Panc1 (cell line): ENCODE measurements at regions not wholly inside any gene's neighbourhood (a gene's known extent, or its start where the extent isn't known, plus 50 kb on each side); places are given as distances from the start of the nearest gene placed in this dataset.

Experiments
- ATAC-seq: fragments of 200-7000 bp; cut with Tn5 transposase; 2 replicates; pipeline ENCODE4 v1.9.1; 2020; ENCODE audit warnings: mild to moderate bottlenecking, moderate library complexity
- BruUV-seq: library from RNA; stranded (reverse); fragments of 400-500 nt; replicated peaks from 2 replicates; lab custom pipeline; 2021; lab: Mats Ljungman, UMichigan
- CTCF ChIA-PET: fragments of 300-600 bp; sonication (Branson Sonifier 250); formaldehyde crosslinking; loops from one replicate; lab custom pipeline; 2022; ENCODE audit warnings: antibody characterized with exemption; lab: Charles Lee
- POLR2A ChIA-PET: fragments of 300-600 bp; sonication (Branson Sonifier 250); formaldehyde crosslinking; loops from one replicate; lab custom pipeline; 2022; ENCODE audit warnings: antibody characterized with exemption; lab: Charles Lee
- DNase-seq: peaks from one replicate; pipeline ENCODE4 v3.0.0-alpha.2; 2010; ENCODE audit warnings: low read depth, low spot score
- H3K27ac ChIP-seq: 2 replicates; pipeline ENCODE4 v1.5.1; 2011; ENCODE audit warnings: mild to moderate bottlenecking, low read length, inconsistent platforms
- H3K27me3 ChIP-seq: fragments of 200-500 bp; sonication (Bioruptor generic); 2 replicates; pipeline ENCODE4 v1.6.0; 2014; ENCODE audit warnings: low read length, inconsistent platforms; ENCODE audit not compliant: control insufficient read depth, insufficient read depth
- H3K36me3 ChIP-seq: fragments of 200-500 bp; sonication (Bioruptor generic); 2 replicates; pipeline ENCODE4 v1.5.1; 2014; ENCODE audit warnings: inconsistent platforms, mild to moderate bottlenecking, low read length, moderate library complexity; ENCODE audit not compliant: control insufficient read depth, insufficient read depth
- H3K4me1 ChIP-seq: 2 replicates; pipeline ENCODE4 v1.5.1; 2011; ENCODE audit warnings: inconsistent platforms, mild to moderate bottlenecking, low read length, moderate library complexity; ENCODE audit not compliant: control insufficient read depth, insufficient read depth
- H3K4me3 ChIP-seq, 2 experiments: 2 replicates each; pipeline ENCODE4 v1.5.1; 2011 to 2012; ENCODE audit warnings: low read depth in 2 of 2, low read length in 2 of 2, mild to moderate bottlenecking in 2 of 2, inconsistent platforms in 1 of 2, moderate library complexity in 1 of 2
- H3K9me3 ChIP-seq: fragments of 200-500 bp; sonication (Bioruptor generic); 2 replicates; pipeline ENCODE4 v1.5.1; 2014; ENCODE audit warnings: low read depth, mild to moderate bottlenecking, inconsistent platforms, low read length, moderate library complexity; ENCODE audit not compliant: control insufficient read depth, insufficient read depth
- POLR2AphosphoS5 ChIP-seq: IDR thresholded peaks from 2 replicates; pipeline ENCODE4 v1.6.1; 2012; ENCODE audit warnings: mild to moderate bottlenecking, low read depth, low read length, moderate library complexity
- SIN3A ChIP-seq: IDR thresholded peaks from 2 replicates; pipeline ENCODE4 v1.6.1; 2012; ENCODE audit warnings: low read depth, mild to moderate bottlenecking, low read length, moderate library complexity, borderline replicate concordance; ENCODE audit not compliant: insufficient read depth
- TCF7L2 ChIP-seq: IDR thresholded peaks from 2 replicates; pipeline ENCODE4 v1.6.1; 2011; ENCODE audit warnings: mild to moderate bottlenecking, low read depth, low read length, inconsistent platforms
- in situ Hi-C: cut with HindIII; loops from 2 replicates; pipeline ENCODE4 v1.10.0; 2016; ENCODE audit warnings: low sequenced_read_pairs, low pct_unique_long_range_greater_than_20kb
- intact Hi-C: fragments of 100-400 bp; cut with micrococcal nuclease; formaldehyde crosslinking; loops from one replicate; pipeline ENCODE4 v1.10.0; 2022; ENCODE audit not compliant: unreplicated experiment
- TF ChIP-seq, protein P1 (sequence below), 2 experiments: IDR thresholded peaks; 2 replicates each; pipeline ENCODE4 v1.6.1; 2011 to 2012; ENCODE audit warnings: low read depth in 2 of 2, control low read depth in 1 of 2, low read length in 1 of 2, mild to moderate bottlenecking in 1 of 2, moderate library complexity in 1 of 2; ENCODE audit not compliant: insufficient read depth in 1 of 2
- TF ChIP-seq, protein P2 (sequence below): fragments of 450-650 bp; IDR thresholded peaks from 2 replicates; pipeline ENCODE4 v1.5.1; 2017; ENCODE audit warnings: mild to moderate bottlenecking

DNA sequence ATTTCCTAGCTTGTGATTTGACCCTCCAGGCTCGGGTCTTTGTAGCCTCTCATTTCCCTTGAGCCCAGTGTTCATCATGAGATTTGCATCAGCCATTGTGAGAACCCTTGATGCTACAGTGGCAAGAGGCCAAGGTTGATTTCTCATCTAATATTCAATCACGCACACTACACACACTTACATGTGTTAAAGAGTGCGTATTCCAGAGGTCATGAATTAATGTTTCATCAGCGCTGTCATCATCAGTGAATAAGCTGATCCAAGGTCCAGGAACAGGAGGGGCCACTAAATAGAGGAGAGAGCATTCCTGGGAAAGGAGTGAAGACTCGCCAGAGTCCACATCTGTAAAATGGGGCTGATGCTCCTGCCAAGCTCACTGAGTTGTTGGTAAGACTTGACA is 276.1 kb upstream of the SIX2 start:
- Histone ChIP-seq H3K36me3 (no peaks in the 10 kb centered on the region), H3K4me3 (no peak overlapping the region), H3K27me3 (no peaks in the 10 kb centered on the region; the same call in 1 of the 2 replicates), H3K4me1 (no peaks in the 10 kb centered on the region), H3K27ac (no peak overlapping the region), H3K9me3 (no peaks in the 10 kb centered on the region)
- CTCF ChIA-PET: no interaction called here
- ATAC-seq: no peak
- POLR2A ChIA-PET: no interaction called here
- TF ChIP-seq, protein P1, sequence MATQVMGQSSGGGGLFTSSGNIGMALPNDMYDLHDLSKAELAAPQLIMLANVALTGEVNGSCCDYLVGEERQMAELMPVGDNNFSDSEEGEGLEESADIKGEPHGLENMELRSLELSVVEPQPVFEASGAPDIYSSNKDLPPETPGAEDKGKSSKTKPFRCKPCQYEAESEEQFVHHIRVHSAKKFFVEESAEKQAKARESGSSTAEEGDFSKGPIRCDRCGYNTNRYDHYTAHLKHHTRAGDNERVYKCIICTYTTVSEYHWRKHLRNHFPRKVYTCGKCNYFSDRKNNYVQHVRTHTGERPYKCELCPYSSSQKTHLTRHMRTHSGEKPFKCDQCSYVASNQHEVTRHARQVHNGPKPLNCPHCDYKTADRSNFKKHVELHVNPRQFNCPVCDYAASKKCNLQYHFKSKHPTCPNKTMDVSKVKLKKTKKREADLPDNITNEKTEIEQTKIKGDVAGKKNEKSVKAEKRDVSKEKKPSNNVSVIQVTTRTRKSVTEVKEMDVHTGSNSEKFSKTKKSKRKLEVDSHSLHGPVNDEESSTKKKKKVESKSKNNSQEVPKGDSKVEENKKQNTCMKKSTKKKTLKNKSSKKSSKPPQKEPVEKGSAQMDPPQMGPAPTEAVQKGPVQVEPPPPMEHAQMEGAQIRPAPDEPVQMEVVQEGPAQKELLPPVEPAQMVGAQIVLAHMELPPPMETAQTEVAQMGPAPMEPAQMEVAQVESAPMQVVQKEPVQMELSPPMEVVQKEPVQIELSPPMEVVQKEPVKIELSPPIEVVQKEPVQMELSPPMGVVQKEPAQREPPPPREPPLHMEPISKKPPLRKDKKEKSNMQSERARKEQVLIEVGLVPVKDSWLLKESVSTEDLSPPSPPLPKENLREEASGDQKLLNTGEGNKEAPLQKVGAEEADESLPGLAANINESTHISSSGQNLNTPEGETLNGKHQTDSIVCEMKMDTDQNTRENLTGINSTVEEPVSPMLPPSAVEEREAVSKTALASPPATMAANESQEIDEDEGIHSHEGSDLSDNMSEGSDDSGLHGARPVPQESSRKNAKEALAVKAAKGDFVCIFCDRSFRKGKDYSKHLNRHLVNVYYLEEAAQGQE (IDR thresholded peaks at IDR 0.05; ENCODE audit: insufficient read depth in 1 of 2, low read depth in 2 of 2, low read length in 1 of 2): no peak
- TF ChIP-seq, protein P2, sequence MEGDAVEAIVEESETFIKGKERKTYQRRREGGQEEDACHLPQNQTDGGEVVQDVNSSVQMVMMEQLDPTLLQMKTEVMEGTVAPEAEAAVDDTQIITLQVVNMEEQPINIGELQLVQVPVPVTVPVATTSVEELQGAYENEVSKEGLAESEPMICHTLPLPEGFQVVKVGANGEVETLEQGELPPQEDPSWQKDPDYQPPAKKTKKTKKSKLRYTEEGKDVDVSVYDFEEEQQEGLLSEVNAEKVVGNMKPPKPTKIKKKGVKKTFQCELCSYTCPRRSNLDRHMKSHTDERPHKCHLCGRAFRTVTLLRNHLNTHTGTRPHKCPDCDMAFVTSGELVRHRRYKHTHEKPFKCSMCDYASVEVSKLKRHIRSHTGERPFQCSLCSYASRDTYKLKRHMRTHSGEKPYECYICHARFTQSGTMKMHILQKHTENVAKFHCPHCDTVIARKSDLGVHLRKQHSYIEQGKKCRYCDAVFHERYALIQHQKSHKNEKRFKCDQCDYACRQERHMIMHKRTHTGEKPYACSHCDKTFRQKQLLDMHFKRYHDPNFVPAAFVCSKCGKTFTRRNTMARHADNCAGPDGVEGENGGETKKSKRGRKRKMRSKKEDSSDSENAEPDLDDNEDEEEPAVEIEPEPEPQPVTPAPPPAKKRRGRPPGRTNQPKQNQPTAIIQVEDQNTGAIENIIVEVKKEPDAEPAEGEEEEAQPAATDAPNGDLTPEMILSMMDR: no peak
- no peak for TF ChIP-seq SIN3A
- no peak for TF ChIP-seq POLR2AphosphoS5
- TF ChIP-seq TCF7L2: no peak
- no TSS peak for BruUV-seq
- no peak for DNase-seq
- intact Hi-C loops (no loop called here), in situ Hi-C loops (no loop called here)

DNA sequence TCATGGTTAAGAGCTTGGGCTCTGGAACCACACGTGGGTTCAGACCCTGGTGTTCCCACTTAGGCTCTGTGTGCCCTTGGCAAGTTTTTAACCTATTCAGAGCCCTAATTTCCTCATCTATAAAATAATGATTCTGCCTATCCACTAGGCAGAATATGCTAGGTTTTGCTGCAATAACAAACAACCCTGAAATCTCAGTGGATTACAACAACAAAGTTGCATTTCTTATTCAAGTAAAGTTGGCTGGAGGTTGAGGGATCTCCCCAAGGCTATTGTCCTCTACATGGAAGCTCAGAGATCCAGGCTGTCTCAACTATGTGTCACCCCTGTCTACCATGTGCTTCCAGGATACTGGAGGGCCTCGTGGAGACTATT is 275.4 kb upstream of the SIX2 start:
- H3K27ac ChIP-seq: no peak overlapping the region
- in situ Hi-C loops: no loop called here
- H3K27me3 ChIP-seq: no peaks in the 10 kb centered on the region; the same call in 1 of the 2 replicates
- no peak overlapping the region for H3K4me3 ChIP-seq
- ATAC-seq (no peak), DNase-seq (no peak)
- ChIA-PET CTCF (no interaction called here), POLR2A (no interaction called here)
- no peaks in the 10 kb centered on the region for H3K9me3 ChIP-seq
- no TSS peak for BruUV-seq
- no peaks in the 10 kb centered on the region for H3K36me3 ChIP-seq
- no peak for TF ChIP-seq POLR2AphosphoS5
- TF ChIP-seq, protein P1 (IDR thresholded peaks at IDR 0.05; ENCODE audit: insufficient read depth in 1 of 2, low read depth in 2 of 2, low read length in 1 of 2): no peak
- no peak for TF ChIP-seq TCF7L2
- TF ChIP-seq, protein P2: no peak
- no peak for TF ChIP-seq SIN3A
- no peaks in the 10 kb centered on the region for H3K4me1 ChIP-seq
- intact Hi-C loops: no loop called here
